GM12873 (cell line): ENCODE measurements at regions not wholly inside any gene's neighbourhood (a gene's known extent, or its start where the extent isn't known, plus 50 kb on each side); places are given as distances from the start of the nearest gene placed in this dataset.

ENCODE experiments used
- TF ChIP-seq, protein P1 (sequence below): IDR thresholded peaks from 2 replicates; pipeline ENCODE4 v1.5.1; 2012; ENCODE audit warnings: low read depth, mild to moderate bottlenecking, moderate library complexity, low read length, control low read depth; ENCODE audit not compliant: insufficient read depth; ENCODE audit errors: missing control alignments

- TF ChIP-seq, protein P1, sequence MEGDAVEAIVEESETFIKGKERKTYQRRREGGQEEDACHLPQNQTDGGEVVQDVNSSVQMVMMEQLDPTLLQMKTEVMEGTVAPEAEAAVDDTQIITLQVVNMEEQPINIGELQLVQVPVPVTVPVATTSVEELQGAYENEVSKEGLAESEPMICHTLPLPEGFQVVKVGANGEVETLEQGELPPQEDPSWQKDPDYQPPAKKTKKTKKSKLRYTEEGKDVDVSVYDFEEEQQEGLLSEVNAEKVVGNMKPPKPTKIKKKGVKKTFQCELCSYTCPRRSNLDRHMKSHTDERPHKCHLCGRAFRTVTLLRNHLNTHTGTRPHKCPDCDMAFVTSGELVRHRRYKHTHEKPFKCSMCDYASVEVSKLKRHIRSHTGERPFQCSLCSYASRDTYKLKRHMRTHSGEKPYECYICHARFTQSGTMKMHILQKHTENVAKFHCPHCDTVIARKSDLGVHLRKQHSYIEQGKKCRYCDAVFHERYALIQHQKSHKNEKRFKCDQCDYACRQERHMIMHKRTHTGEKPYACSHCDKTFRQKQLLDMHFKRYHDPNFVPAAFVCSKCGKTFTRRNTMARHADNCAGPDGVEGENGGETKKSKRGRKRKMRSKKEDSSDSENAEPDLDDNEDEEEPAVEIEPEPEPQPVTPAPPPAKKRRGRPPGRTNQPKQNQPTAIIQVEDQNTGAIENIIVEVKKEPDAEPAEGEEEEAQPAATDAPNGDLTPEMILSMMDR = no peak
These were observed 487.9 kb downstream of the STK39 start for GRCh38 chr2:167759531-167759930.

DNA sequence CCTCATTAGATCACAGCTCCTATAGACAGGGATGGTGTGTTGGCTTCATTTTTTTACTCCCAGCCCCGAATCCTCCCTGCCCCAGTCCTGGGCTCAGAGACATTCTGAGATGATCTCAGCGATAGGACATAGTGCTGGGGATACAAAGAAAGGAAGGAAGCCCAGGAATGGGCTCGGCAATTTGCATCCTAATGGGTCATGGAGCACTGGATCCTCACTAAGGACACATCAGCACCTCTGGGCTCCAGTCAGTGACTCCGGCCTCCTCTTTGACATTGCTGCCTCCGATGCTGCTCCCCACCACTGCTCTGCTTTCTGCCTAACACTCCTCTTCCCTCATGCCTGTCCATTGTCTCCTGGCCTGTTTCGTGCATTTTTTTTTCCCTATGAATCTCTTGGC lies 489.1 kb downstream of the STK39 start:
- TF ChIP-seq, protein P1 = no peak

- TF ChIP-seq, protein P1 = no peak
These were observed 490.9 kb downstream of the STK39 start for GRCh38 chr2:167756446-167756845.

DNA sequence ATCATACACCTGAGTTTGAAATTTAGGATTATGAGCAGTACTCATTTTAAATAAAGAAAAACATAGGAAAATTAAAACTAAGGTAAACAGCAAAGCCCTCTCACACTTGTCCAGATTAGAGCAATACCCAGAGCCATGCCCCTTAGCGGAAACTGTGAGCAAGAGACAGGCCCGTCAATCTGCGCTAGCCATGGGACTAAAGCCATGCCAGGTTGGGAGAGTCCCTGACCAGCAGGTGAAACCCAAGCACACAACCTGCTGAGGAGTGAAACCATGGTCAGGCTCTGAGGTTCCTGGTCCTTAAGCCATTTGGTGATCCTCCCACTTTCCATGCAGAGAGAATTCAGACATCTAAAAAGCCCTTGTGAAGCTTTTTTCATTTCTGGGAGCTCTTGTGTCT lies 494.3 kb downstream of the STK39 start:
- TF ChIP-seq, protein P1 = no peak

GRCh38 chr2:167752734-167753133 lies 494.7 kb downstream of the STK39 start:
- TF ChIP-seq, protein P1 = no peak

DNA sequence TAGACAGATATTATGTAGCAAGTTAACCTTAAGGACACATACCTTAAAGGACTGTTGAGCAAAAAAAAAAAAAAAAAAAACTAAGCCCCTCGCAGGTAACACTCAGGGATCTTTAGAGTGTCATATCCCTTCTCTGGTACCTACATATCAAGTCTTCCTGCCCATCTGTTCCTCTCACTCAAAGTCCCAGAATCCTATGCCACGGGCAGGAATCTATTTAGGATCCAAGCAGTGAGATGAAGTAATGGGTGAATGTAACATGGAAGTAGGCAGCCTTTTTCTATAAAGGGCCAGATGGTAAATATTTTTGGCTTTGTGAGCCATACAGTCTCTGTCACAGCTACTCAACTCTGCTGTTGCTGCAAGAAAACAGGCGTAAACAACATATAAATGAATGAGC lies 496.7 kb downstream of the STK39 start:
- TF ChIP-seq, protein P1 = no peak

DNA sequence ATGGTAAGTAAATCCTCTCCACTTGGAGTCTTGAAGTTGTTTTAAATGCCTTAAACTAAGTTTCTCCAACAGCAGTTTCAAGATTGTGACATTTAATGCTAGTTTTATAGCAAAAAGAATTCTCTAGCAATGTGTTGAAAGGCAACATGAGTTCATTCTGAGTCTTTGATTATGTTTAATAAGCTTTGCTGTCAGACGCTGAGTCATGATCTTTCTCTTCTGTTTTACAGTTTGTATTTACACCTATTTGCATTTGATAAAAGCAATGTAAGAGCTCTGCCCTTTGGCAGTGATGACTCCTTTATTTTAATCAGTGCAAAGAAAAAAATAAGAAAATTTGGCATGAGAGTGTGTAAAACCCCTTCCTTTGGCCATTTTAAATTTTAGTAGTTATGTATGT lies 497.7 kb downstream of the STK39 start:
- TF ChIP-seq, protein P1 = no peak
